22Rv1 (cell line): ENCODE measurements at regions not wholly inside any gene's neighbourhood (a gene's known extent, or its start where the extent isn't known, plus 50 kb on each side); places are given as distances from the start of the nearest gene placed in this dataset.

Source experiments
- H3K27ac ChIP-seq: fragments of 450-650 bp; 2 replicates; pipeline ENCODE4 v1.5.1; 2017
- ZFX ChIP-seq: fragments of 450-650 bp; IDR thresholded peaks from 2 replicates; pipeline ENCODE4 v1.6.1; 2017; ENCODE audit warnings: antibody characterized with exemption, borderline replicate concordance
- TF ChIP-seq, protein P1 (sequence below): fragments of 450-650 bp; IDR thresholded peaks from 2 replicates; pipeline ENCODE4 v1.5.1; 2017; ENCODE audit warnings: mild to moderate bottlenecking

DNA sequence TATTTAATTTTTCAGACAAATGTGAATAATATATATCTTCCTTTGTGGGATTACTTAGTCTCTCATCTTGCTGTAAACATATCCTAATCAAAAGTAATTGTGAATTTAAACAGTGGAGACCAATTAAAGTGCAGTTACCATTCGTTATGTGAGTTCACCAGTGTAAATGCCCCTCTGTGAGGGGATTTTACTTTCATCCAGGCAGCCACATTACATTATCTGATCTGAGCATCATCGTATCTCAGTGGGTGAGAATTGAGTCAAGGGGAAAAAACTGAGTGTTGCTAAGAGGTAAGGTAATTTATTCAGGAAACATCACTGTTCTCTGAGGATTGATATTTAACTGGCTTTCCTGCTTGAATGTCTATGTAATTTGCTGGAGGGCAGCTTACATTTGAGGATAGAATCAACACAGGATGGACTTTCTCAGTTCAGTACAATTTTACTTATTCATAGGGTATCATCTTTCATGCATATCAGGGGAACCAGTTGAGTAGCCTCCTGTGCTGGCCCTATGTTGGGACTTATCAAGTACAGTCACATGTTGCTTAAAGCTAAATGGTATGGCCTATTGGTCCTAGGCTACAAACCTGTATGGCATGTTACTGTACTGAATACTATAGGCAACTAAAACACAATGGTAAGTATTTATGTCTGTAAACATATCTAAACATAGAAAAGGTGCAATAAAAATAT is 219.7 kb downstream of the CD47 start:
- no peak for TF ChIP-seq ZFX
- TF ChIP-seq, protein P1, sequence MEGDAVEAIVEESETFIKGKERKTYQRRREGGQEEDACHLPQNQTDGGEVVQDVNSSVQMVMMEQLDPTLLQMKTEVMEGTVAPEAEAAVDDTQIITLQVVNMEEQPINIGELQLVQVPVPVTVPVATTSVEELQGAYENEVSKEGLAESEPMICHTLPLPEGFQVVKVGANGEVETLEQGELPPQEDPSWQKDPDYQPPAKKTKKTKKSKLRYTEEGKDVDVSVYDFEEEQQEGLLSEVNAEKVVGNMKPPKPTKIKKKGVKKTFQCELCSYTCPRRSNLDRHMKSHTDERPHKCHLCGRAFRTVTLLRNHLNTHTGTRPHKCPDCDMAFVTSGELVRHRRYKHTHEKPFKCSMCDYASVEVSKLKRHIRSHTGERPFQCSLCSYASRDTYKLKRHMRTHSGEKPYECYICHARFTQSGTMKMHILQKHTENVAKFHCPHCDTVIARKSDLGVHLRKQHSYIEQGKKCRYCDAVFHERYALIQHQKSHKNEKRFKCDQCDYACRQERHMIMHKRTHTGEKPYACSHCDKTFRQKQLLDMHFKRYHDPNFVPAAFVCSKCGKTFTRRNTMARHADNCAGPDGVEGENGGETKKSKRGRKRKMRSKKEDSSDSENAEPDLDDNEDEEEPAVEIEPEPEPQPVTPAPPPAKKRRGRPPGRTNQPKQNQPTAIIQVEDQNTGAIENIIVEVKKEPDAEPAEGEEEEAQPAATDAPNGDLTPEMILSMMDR = no peak
- H3K27ac ChIP-seq = no peak overlapping the region

DNA sequence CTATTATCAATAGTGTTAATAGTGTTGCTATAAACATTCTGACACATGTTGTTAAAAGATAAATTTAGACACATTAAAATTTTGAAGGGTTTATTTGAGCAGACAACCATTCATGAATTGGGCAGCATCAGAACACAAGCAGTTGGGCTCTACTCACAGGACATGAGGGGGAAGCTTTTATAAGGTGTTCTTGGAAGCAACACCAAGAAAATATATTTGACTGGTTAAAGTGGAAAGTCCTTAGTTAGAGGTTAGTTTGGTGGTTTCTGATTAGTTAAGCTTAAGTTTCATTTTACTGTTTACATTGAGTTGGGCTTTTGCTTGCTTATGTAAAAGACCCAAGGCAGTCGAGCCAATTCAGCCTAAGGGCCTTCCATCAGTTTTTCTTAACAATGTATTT is 220.7 kb downstream of the CD47 start:
- no peak for TF ChIP-seq ZFX
- TF ChIP-seq, protein P1 = no peak
- H3K27ac ChIP-seq = no peak overlapping the region

DNA sequence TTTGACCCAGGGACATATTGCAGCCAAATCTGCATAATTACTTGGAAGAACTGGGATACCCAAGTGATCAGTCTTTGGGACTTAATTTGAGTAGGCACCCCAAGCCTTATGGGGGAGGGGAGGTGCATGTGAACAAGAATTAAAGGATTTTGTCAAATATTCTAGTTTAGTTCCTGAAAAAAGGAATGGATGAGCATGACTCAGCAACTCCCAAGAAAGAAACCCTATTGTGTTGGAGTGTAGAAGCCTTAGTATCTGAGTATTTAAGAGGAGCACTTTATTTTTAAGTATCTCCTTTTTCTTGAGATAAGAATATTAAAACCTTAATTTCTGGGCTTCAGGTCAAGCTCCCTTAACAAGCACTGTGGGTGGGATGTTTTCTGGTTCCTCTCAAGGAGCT is 222.4 kb downstream of the CD47 start:
- no peak overlapping the region for H3K27ac ChIP-seq
- TF ChIP-seq, protein P1 = no peak
- no peak for TF ChIP-seq ZFX

DNA sequence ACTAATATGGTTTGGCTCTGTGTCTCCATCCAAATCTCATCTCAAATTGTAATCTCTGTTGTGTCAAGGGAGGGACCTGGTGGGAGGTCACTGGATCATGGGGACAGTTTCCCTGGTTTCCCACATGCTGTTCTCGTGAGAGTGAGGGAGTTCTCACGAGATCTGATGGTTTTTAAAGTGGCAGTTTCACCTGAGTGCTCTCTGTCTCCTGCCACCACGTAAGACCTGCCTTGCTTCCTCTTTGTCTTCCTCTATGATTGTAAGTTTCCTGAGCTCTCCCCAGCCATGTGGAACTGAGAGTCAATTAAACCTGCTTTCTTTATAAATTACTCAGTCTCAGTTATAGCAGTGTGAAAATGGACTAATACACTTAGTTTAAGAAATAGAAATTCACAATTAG is 228.9 kb downstream of the CD47 start:
- H3K27ac ChIP-seq = no peak overlapping the region
- TF ChIP-seq, protein P1 = no peak
- no peak for TF ChIP-seq ZFX

DNA sequence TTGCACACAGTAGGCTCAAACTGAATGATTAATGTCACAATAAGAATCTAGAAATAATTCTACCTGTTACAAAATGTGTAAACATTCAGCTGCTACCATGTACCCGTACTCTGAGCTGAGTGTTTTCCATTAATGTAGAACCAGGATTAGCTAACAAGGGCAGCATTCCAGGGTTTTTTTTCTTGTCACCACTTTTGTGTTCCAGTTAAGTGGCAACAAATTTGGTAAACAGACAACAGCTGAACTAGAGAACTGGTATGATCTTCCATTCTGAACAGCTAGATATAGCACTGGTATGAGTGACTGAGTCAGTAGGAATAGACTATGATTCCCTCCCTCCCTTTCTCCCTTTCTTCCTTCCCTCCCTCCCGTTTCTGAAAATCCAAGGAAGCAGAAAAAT is 229.4 kb downstream of the CD47 start:
- TF ChIP-seq ZFX = no peak
- TF ChIP-seq, protein P1 = no peak
- no peak overlapping the region for H3K27ac ChIP-seq
